ENCODE measurements at regions not wholly inside any gene's neighbourhood (a gene's known extent, or its start where the extent isn't known, plus 50 kb on each side); places are given as distances from the start of the nearest gene placed in this dataset.

- DNase-seq: no peak
Observed at GRCh38 chr18:29012364-29012763, 835.4 kb upstream of the CDH2 start.

GRCh38 chr18:29009250-29009803 is 832.4 kb upstream of the CDH2 start:
- no peak for DNase-seq

GRCh38 chr18:29008809-29009208 is 831.9 kb upstream of the CDH2 start:
- DNase-seq: no peak

- DNase-seq: no peak
Observed at GRCh38 chr18:29007986-29008654, 831.2 kb upstream of the CDH2 start.

GRCh38 chr18:29004921-29005320 is 828.0 kb upstream of the CDH2 start:
- no peak for DNase-seq

GRCh38 chr18:29003194-29003593 is 826.3 kb upstream of the CDH2 start:
- DNase-seq: no peak

- DNase-seq: no peak
Observed at GRCh38 chr18:29002747-29003146, 825.8 kb upstream of the CDH2 start.

- peak; percentile 90 for DNase-seq
Observed at GRCh38 chr18:28999726-29000125, 822.8 kb upstream of the CDH2 start.

- no peak for DNase-seq
Observed at GRCh38 chr18:28995319-28995718, 818.4 kb upstream of the CDH2 start.

GRCh38 chr18:28984731-28985130 is 807.8 kb upstream of the CDH2 start:
- DNase-seq: peak; percentile 43

GRCh38 chr18:28974504-28974903 is 797.6 kb upstream of the CDH2 start:
- peak; percentile 7 for DNase-seq

- DNase-seq: no peak
Observed at GRCh38 chr18:28973324-28973723, 796.4 kb upstream of the CDH2 start.

GRCh38 chr18:28972333-28972907 is 795.5 kb upstream of the CDH2 start:
- DNase-seq: no peak

GRCh38 chr18:28963481-28963880 is 786.6 kb upstream of the CDH2 start:
- peak; percentile 76 for DNase-seq

GRCh38 chr18:28961669-28962228 is 784.8 kb upstream of the CDH2 start:
- DNase-seq: peak; percentile 36

GRCh38 chr18:28960146-28960545 is 783.2 kb upstream of the CDH2 start:
- peak; percentile 39 for DNase-seq

GRCh38 chr18:28952339-28952738 is 775.4 kb upstream of the CDH2 start:
- DNase-seq: no peak

GRCh38 chr18:28947900-28948299 is 771.0 kb upstream of the CDH2 start:
- no peak for DNase-seq

GRCh38 chr18:28946471-28946870 is 769.5 kb upstream of the CDH2 start:
- no peak for DNase-seq

- DNase-seq: no peak
Observed at GRCh38 chr18:28922936-28923335, 746.0 kb upstream of the CDH2 start.

GRCh38 chr18:28916456-28916855 is 739.5 kb upstream of the CDH2 start:
- DNase-seq: no peak

GRCh38 chr18:28905509-28905908 is 728.6 kb upstream of the CDH2 start:
- peak; percentile 71 for DNase-seq

- DNase-seq: no peak
Observed at GRCh38 chr18:28904789-28905364, 727.9 kb upstream of the CDH2 start.

- peak; percentile 55 for DNase-seq
Observed at GRCh38 chr18:28903306-28903705, 726.4 kb upstream of the CDH2 start.

All from fibroblast of skin of right biceps (primary cell).